H1 (cell line): ENCODE measurements at regions not wholly inside any gene's neighbourhood (a gene's known extent, or its start where the extent isn't known, plus 50 kb on each side); places are given as distances from the start of the nearest gene placed in this dataset.

ENCODE experiments used
- CTCF ChIA-PET: fragments of 300-600 bp; sonication (Branson Sonifier 250); formaldehyde crosslinking; loops from one replicate; lab custom pipeline; 2021; ENCODE audit not compliant: partially characterized antibody; lab: Charles Lee
- POLR2A ChIA-PET: fragments of 300-600 bp; sonication (Branson Sonifier 250); formaldehyde crosslinking; loops from one replicate; lab custom pipeline; 2021; ENCODE audit warnings: inconsistent platforms; ENCODE audit not compliant: partially characterized antibody; lab: Charles Lee
- DNase-seq, 2 experiments: peaks; one replicate each; pipeline versions ENCODE4 v3.0.0 to v3.0.0-alpha.2; 2010 to 2022; ENCODE audit warnings: low spot score in 2 of 2, low read depth in 1 of 2, mixed read lengths in 1 of 2
- FAIRE-seq: peaks from 2 replicates; lab custom pipeline; 2011; peaks lifted over from hg19 to GRCh38; lab: Jason Lieb, UNC
- H2AFZ ChIP-seq: 2 replicates; pipeline ENCODE4 v1.8.1; 2012; ENCODE audit warnings: low read length, inconsistent platforms
- H2AK5ac ChIP-seq: 2 replicates; pipeline ENCODE4 v1.6.1; 2013; ENCODE audit warnings: low read depth, low read length
- H2BK120ac ChIP-seq: replicated peaks from 2 replicates; pipeline ENCODE3; 2013; ENCODE audit warnings: low read depth, low read length, inconsistent platforms
- H2BK12ac ChIP-seq: 2 replicates; pipeline ENCODE4 v1.6.1; 2013; ENCODE audit warnings: low read depth, low read length
- H2BK15ac ChIP-seq: 2 replicates; pipeline ENCODE4 v1.6.1; 2013; ENCODE audit warnings: low read length
- H2BK20ac ChIP-seq: 2 replicates; pipeline ENCODE4 v1.6.1; 2013; ENCODE audit warnings: low read length
- H2BK5ac ChIP-seq: 2 replicates; pipeline ENCODE4 v1.6.1; 2013; ENCODE audit warnings: low read depth, low read length
- H3K14ac ChIP-seq: 2 replicates; pipeline ENCODE4 v1.6.1; 2013; ENCODE audit warnings: inconsistent platforms; ENCODE audit not compliant: insufficient read length
- H3K18ac ChIP-seq: 2 replicates; pipeline ENCODE4 v1.6.1; 2013; ENCODE audit warnings: low read length; ENCODE audit errors: extremely low read depth
- H3K23ac ChIP-seq: 2 replicates; pipeline ENCODE4 v1.6.1; 2013; ENCODE audit warnings: inconsistent platforms; ENCODE audit not compliant: insufficient read length
- H3K23me2 ChIP-seq: 2 replicates; pipeline ENCODE4 v1.6.1; 2013; ENCODE audit warnings: low read depth, low read length
- H3K27ac ChIP-seq: 2 replicates; pipeline ENCODE4 v1.6.1; 2011; ENCODE audit warnings: low read depth, low read length, inconsistent platforms
- H3K27me3 ChIP-seq, 4 experiments: replicated peaks in 1 of 4; 1 replicate in 1 of 4; 2 replicates in 3 of 4; pipeline versions ENCODE4 v1.6.1 to v1.8.1; 2011 to 2013; ENCODE audit warnings: low read length in 3 of 4, mild to moderate bottlenecking in 3 of 4, inconsistent platforms in 2 of 4, mixed read lengths in 2 of 4, moderate library complexity in 1 of 4; ENCODE audit not compliant: control insufficient read depth in 3 of 4, insufficient read depth in 3 of 4; ENCODE audit errors: extremely low read depth in 1 of 4
- H3K36me3 ChIP-seq, 4 experiments: 2 replicates each; pipeline versions ENCODE4 v1.6.1 to v1.8.1; 2011 to 2013; ENCODE audit warnings: mild to moderate bottlenecking in 4 of 4, low read length in 3 of 4, moderate library complexity in 2 of 4, control low read depth in 1 of 4, inconsistent platforms in 1 of 4; ENCODE audit not compliant: insufficient read depth in 4 of 4, control insufficient read depth in 2 of 4
- H3K4ac ChIP-seq: replicated peaks from 2 replicates; pipeline ENCODE3; 2013; ENCODE audit warnings: low read length, low read depth, mixed read lengths, inconsistent platforms; ENCODE audit not compliant: insufficient read length
- H3K4me1 ChIP-seq, 4 experiments: replicated peaks in 1 of 4; 1 replicate in 1 of 4; 2 replicates in 3 of 4; pipeline versions ENCODE4 v1.6.1 to v1.8.1; 2011 to 2013; ENCODE audit warnings: low read length in 3 of 4, inconsistent platforms in 2 of 4, mixed read lengths in 1 of 4; ENCODE audit not compliant: insufficient read depth in 4 of 4, control insufficient read depth in 3 of 4
- H3K4me2 ChIP-seq, 2 experiments: 2 replicates each; pipeline versions ENCODE4 v1.6.1 to v1.8.1; 2011 to 2013; ENCODE audit warnings: low read depth in 2 of 2, low read length in 2 of 2, control low read depth in 1 of 2, inconsistent platforms in 1 of 2, mild to moderate bottlenecking in 1 of 2; ENCODE audit not compliant: insufficient read depth in 1 of 2
- H3K4me3 ChIP-seq, 4 experiments: fragments of 200-600, 300-600 bp in 1 of 4; sonication (generic), shearing (Covaris generic), sonication (Bioruptor Twin) in 1 of 4; 2 replicates each; pipeline versions ENCODE4 v1.5.1 to v1.8.1; 2011 to 2016; ENCODE audit warnings: low read length in 4 of 4, low read depth in 3 of 4, control low read depth in 2 of 4, inconsistent platforms in 2 of 4, mild to moderate bottlenecking in 2 of 4, mixed read lengths in 1 of 4, moderate library complexity in 1 of 4; ENCODE audit not compliant: insufficient read depth in 2 of 4; ENCODE audit errors: extremely low read depth in 1 of 4
- H3K56ac ChIP-seq: replicated peaks from 2 replicates; pipeline ENCODE3; 2013; ENCODE audit warnings: low read depth, mild to moderate bottlenecking, mixed read lengths, low read length, inconsistent platforms; ENCODE audit not compliant: insufficient read length
- H3K79me1 ChIP-seq: 2 replicates; pipeline ENCODE4 v1.6.1; 2013; ENCODE audit warnings: low read depth, low read length, control low read depth
- H3K79me2 ChIP-seq, 2 experiments: 2 replicates each; pipeline versions ENCODE4 v1.6.1 to v1.8.1; 2012 to 2013; ENCODE audit warnings: low read length in 2 of 2, mild to moderate bottlenecking in 2 of 2, inconsistent platforms in 1 of 2; ENCODE audit not compliant: insufficient read depth in 2 of 2, control insufficient read depth in 1 of 2
- H3K9ac ChIP-seq, 4 experiments: replicated peaks in 1 of 4; 1 replicate in 1 of 4; 2 replicates in 3 of 4; pipeline versions ENCODE4 v1.6.1 to v1.8.1; 2011 to 2013; ENCODE audit warnings: low read depth in 3 of 4, low read length in 3 of 4, control low read depth in 2 of 4, mild to moderate bottlenecking in 2 of 4, moderate library complexity in 2 of 4, inconsistent platforms in 1 of 4; ENCODE audit errors: extremely low read depth in 1 of 4
- H3K9me3 ChIP-seq, 2 experiments: 2 replicates each; pipeline versions ENCODE4 v1.6.1 to v1.8.1; 2012 to 2013; ENCODE audit warnings: mild to moderate bottlenecking in 2 of 2, moderate library complexity in 2 of 2, control low read depth in 1 of 2, inconsistent platforms in 1 of 2, low read depth in 1 of 2, low read length in 1 of 2, mixed read lengths in 1 of 2; ENCODE audit not compliant: insufficient read depth in 2 of 2
- H4K20me1 ChIP-seq, 2 experiments: replicated peaks in 1 of 2; 2 replicates each; pipeline versions ENCODE3 to v1.8.1; 2011 to 2013; ENCODE audit warnings: inconsistent platforms in 2 of 2, low read length in 2 of 2, mild to moderate bottlenecking in 1 of 2; ENCODE audit not compliant: insufficient read depth in 2 of 2, control insufficient read depth in 1 of 2
- H4K5ac ChIP-seq: 2 replicates; pipeline ENCODE4 v1.6.1; 2013; ENCODE audit warnings: low read length, low read depth, mixed read lengths, inconsistent platforms; ENCODE audit not compliant: insufficient read length
- H4K8ac ChIP-seq: 2 replicates; pipeline ENCODE4 v1.8.0; 2013; ENCODE audit warnings: mild to moderate bottlenecking, moderate library complexity, low read length, inconsistent platforms; ENCODE audit not compliant: insufficient read depth; ENCODE audit errors: extremely low read depth
- H4K91ac ChIP-seq: replicated peaks from 2 replicates; pipeline ENCODE3; 2013; ENCODE audit warnings: low read length, mixed read lengths, inconsistent platforms; ENCODE audit not compliant: insufficient read length
- ASH2L ChIP-seq: fragments of 200-600, 300-600 bp; sonication (generic); IDR thresholded peaks from one replicate; pipeline ENCODE4 v1.7.1; 2017; ENCODE audit warnings: low read length
- SAP30 ChIP-seq: fragments of 300-600 bp; sonication (generic); IDR thresholded peaks from 2 replicates; pipeline ENCODE4 v1.7.1; 2012; ENCODE audit warnings: low read length, moderate library complexity, mild to moderate bottlenecking, inconsistent platforms; ENCODE audit not compliant: insufficient read depth, insufficient replicate concordance
- YY1 ChIP-seq: IDR thresholded peaks from 2 replicates; pipeline ENCODE4 v1.6.1; 2011; ENCODE audit warnings: low read depth, mild to moderate bottlenecking, low read length
- WGBS, 2 experiments: shearing (Covaris generic) in 1 of 2; methylation state at CpG; one replicate each; pipeline versions ENCODE4 v1.1.6 to v1.1.7; 2013 to 2015; ENCODE audit warnings: low lambda C conversion rate in 2 of 2, mixed read lengths in 2 of 2, inconsistent platforms in 1 of 2, low coverage in 1 of 2, missing lambda C conversion rate in 1 of 2; ENCODE audit not compliant: insufficient replicate concordance in 2 of 2, insufficient coverage in 1 of 2, insufficient read length in 1 of 2; ENCODE audit errors: extremely low coverage in 1 of 2, missing lambda C conversion rate in 1 of 2; 5-methylcytosine and 5-hydroxymethylcytosine counted together

- Histone ChIP-seq H2BK15ac (no peak overlapping the region), H3K23me2 (no peaks in the 10 kb centered on the region), H4K20me1 (no peaks in the 10 kb centered on the region), H3K14ac (no peak overlapping the region), H3K4me2 (no peak overlapping the region), H2BK5ac (no peak overlapping the region), H2AFZ (no peak overlapping the region), H2AK5ac (no peak overlapping the region), H3K9ac (no peak overlapping the region), H4K8ac (no peak overlapping the region), H3K56ac (no peak overlapping the region), H4K5ac (no peak overlapping the region), H2BK12ac (no peak overlapping the region), H3K27ac (no peak overlapping the region), H3K79me2 (no peaks in the 10 kb centered on the region), H3K18ac (no peak overlapping the region), H4K91ac (no peak overlapping the region), H3K4me1 (peaks cover 0 to 7% (median 1%) of the 10 kb centered on the region in 4 experiments; a peak in 3 of 7 replicates), H2BK20ac (no peak overlapping the region), H3K23ac (no peak overlapping the region), H3K27me3 (no peaks in the 10 kb centered on the region; a peak in 1 of 7 replicates), H2BK120ac (no peak overlapping the region), H3K36me3 (no peaks in the 10 kb centered on the region), H3K79me1 (no peaks in the 10 kb centered on the region), H3K4ac (no peak overlapping the region), H3K9me3 (no peaks in the 10 kb centered on the region), H3K4me3 (no peak overlapping the region)
- no peak for DNase-seq
- POLR2A ChIA-PET = no interaction called here
- no peak for FAIRE-seq
- WGBS, 2 experiments = 87% methylated on average over 3 of the region's 3 CpGs; no CpG with 5 or more reads in 1 of the 2 experiments
- CTCF ChIA-PET = interaction anchor here (1.4 kb wide), 1 partner anchor 48 kb away, joined by 4 read pairs; no protein-coding TSS in a partner anchor
- TF ChIP-seq SAP30 (no peak), ASH2L (no peak), YY1 (no peak)
These were observed 62.2 kb upstream of the ECHDC3 start for GRCh38 chr10:11679946-11680345.
